K562 (cell line): ENCODE measurements at regions not wholly inside any gene's neighbourhood (a gene's known extent, or its start where the extent isn't known, plus 50 kb on each side); places are given as distances from the start of the nearest gene placed in this dataset.

Experiments used
- ATAC-seq: fragments of 200-7000 bp; cut with Tn5 transposase; 3 replicates; pipeline ENCODE4 v1.9.1; 2020; ENCODE audit warnings: moderate library complexity
- BruUV-seq: library from RNA; stranded (reverse); fragments of 400-500 nt; replicated peaks from 2 replicates; lab custom pipeline; 2021; lab: Mats Ljungman, UMichigan
- CTCF ChIA-PET: fragments of 300-600 bp; formaldehyde crosslinking; extraction: SDS; loops from one replicate; lab custom pipeline; 2021; ENCODE audit warnings: low intra/inter-chr PET ratio; lab: Yijun Ruan, JAX
- POLR2A ChIA-PET: fragments of 300-600, 350-650 bp; sonication (Branson Sonifier 250); formaldehyde crosslinking; extraction: SDS; loops from one replicate; lab custom pipeline; 2021; ENCODE audit warnings: antibody characterized with exemption, inconsistent platforms; lab: Yijun Ruan, JAX
- DNase-seq, 4 experiments: peaks; one replicate each; pipeline versions ENCODE4 v3.0.0 to v3.0.0-alpha.2; 2011 to 2018; ENCODE audit warnings: low spot score in 3 of 4, mixed read lengths in 3 of 4; ENCODE audit errors: extremely low read depth in 1 of 4
- FAIRE-seq: peaks from 2 replicates; lab custom pipeline; 2011; peaks lifted over from hg19 to GRCh38; lab: Jason Lieb, UNC
- H2AFZ ChIP-seq: 2 replicates; pipeline ENCODE4 v1.6.0; 2011; ENCODE audit warnings: low read depth, low read length, control low read depth, inconsistent platforms
- H3K27ac ChIP-seq: fragments of 200-600 bp; 3 replicates; pipeline ENCODE4 v1.8.0; 2011; ENCODE audit warnings: low read depth, mild to moderate bottlenecking, control low read depth, inconsistent platforms, low read length, moderate library complexity, mixed read lengths; ENCODE audit errors: extremely low read depth
- H3K27me3 ChIP-seq, 2 experiments: fragments of 300-600 bp in 1 of 2; 2 replicates in 1 of 2; 3 replicates in 1 of 2; pipeline versions ENCODE4 v1.6.0 to v1.8.0; 2011; ENCODE audit warnings: inconsistent platforms in 2 of 2, low read length in 2 of 2, mild to moderate bottlenecking in 1 of 2, mixed read lengths in 1 of 2, moderate library complexity in 1 of 2; ENCODE audit not compliant: control insufficient read depth in 2 of 2, insufficient read depth in 2 of 2
- H3K36me3 ChIP-seq: fragments of 300-600 bp; 3 replicates; pipeline ENCODE4 v1.8.0; 2011; ENCODE audit warnings: mild to moderate bottlenecking, low read length, inconsistent platforms; ENCODE audit not compliant: control insufficient read depth, insufficient read depth
- H3K4me1 ChIP-seq, 2 experiments: fragments of 200-600 bp in 1 of 2; replicated peaks in 1 of 2; 2 replicates in 1 of 2; 3 replicates in 1 of 2; pipeline versions ENCODE4 v1.5.1 to v1.8.0; 2011; ENCODE audit warnings: inconsistent platforms in 2 of 2, low read length in 2 of 2, mild to moderate bottlenecking in 1 of 2, mixed read lengths in 1 of 2, moderate library complexity in 1 of 2; ENCODE audit not compliant: control insufficient read depth in 2 of 2, insufficient read depth in 2 of 2
- H3K4me2 ChIP-seq: 2 replicates; pipeline ENCODE4 v1.6.1; 2011; ENCODE audit warnings: low read length, control low read depth, inconsistent platforms, mixed read lengths; ENCODE audit not compliant: insufficient read depth
- H3K4me3 ChIP-seq: fragments of 200-600 bp; sonication (generic), shearing (Covaris generic); 2 replicates; pipeline ENCODE4 v1.5.1; 2016; ENCODE audit warnings: control low read depth, inconsistent platforms
- H3K79me2 ChIP-seq: fragments of 200-600 bp; 3 replicates; pipeline ENCODE4 v1.8.0; 2011; ENCODE audit warnings: low read length, inconsistent platforms; ENCODE audit not compliant: control insufficient read depth, insufficient read depth
- H3K9ac ChIP-seq, 2 experiments: 2 replicates each; pipeline versions ENCODE4 v1.6.0 to v1.6.1; 2011; ENCODE audit warnings: low read depth in 2 of 2, low read length in 2 of 2, control low read depth in 1 of 2, inconsistent platforms in 1 of 2, mild to moderate bottlenecking in 1 of 2, mixed read lengths in 1 of 2; ENCODE audit not compliant: insufficient read depth in 1 of 2
- H3K9me1 ChIP-seq: one replicate; pipeline ENCODE4 v1.6.0; 2011; ENCODE audit warnings: inconsistent platforms, mild to moderate bottlenecking, low read length, moderate library complexity; ENCODE audit not compliant: control insufficient read depth, insufficient read depth
- H3K9me3 ChIP-seq: replicated peaks from 2 replicates; pipeline ENCODE4 v1.5.1; 2011; ENCODE audit warnings: low read depth, low read length, inconsistent platforms; ENCODE audit not compliant: control insufficient read depth, insufficient read depth
- H4K20me1 ChIP-seq: replicated peaks from 2 replicates; pipeline ENCODE4 v1.6.1; 2011; ENCODE audit warnings: low read length, inconsistent platforms, mixed read lengths; ENCODE audit not compliant: control insufficient read depth, insufficient read depth
- CTCF ChIP-seq, 3 experiments: IDR thresholded peaks in 2 of 3; conservative IDR thresholded peaks in 1 of 3; 2 replicates each; pipeline ENCODE4 v1.5.1; 2011 to 2012; ENCODE audit warnings: low read length in 3 of 3, mild to moderate bottlenecking in 3 of 3, control low read depth in 2 of 3, improper control_type of control experiment in 1 of 3, inconsistent platforms in 1 of 3, low read depth in 1 of 3, mixed read lengths in 1 of 3, moderate library complexity in 1 of 3; ENCODE audit not compliant: insufficient read depth in 2 of 3
- PHF20 ChIP-seq: fragments of 450-650 bp; IDR thresholded peaks from 2 replicates; pipeline ENCODE4 v1.6.1; 2018; ENCODE audit not compliant: partially characterized antibody
- RAD21 ChIP-seq, 2 experiments: fragments of 250-450 bp in 1 of 2; fragments of 450-650 bp in 1 of 2; sonication (Bioruptor Pico) in 1 of 2; formaldehyde crosslinking in 1 of 2; IDR thresholded peaks in 1 of 2; conservative IDR thresholded peaks in 1 of 2; 2 replicates each; pipeline versions ENCODE4 v1.4.0 to v1.8.0; 2020 to 2022; ENCODE audit warnings: mild to moderate bottlenecking in 2 of 2, moderate library complexity in 1 of 2
- REST ChIP-seq, 2 experiments: fragments of 450-650 bp; formaldehyde crosslinking in 1 of 2; IDR thresholded peaks; 2 replicates each; pipeline versions ENCODE4 v1.4.0 to v1.6.1; 2014 to 2020; ENCODE audit warnings: mild to moderate bottlenecking in 2 of 2, borderline replicate concordance in 1 of 2, low read depth in 1 of 2
- RFX1 ChIP-seq: fragments of 450-650 bp; IDR thresholded peaks from 2 replicates; pipeline ENCODE4 v1.6.1; 2016; ENCODE audit warnings: mild to moderate bottlenecking, moderate library complexity
- SMC3 ChIP-seq: conservative IDR thresholded peaks from 2 replicates; pipeline ENCODE4 v1.6.1; 2011; ENCODE audit warnings: low read depth, low read length, improper control_type of control experiment; ENCODE audit not compliant: insufficient read depth
- ZNF398 ChIP-seq: fragments of 250-450 bp; sonication (Bioruptor Pico); IDR thresholded peaks from 2 replicates; pipeline ENCODE4 v1.8.0; 2021; ENCODE audit warnings: moderate library complexity, mild to moderate bottlenecking, inconsistent platforms
- WGBS: fragments of 100-300 bp; shearing (Covaris generic); methylation state at CpG from one replicate; pipeline ENCODE4 v1.1.6; 2016; ENCODE audit warnings: low coverage, mixed read lengths; ENCODE audit not compliant: insufficient coverage; ENCODE audit errors: missing lambda C conversion rate; 5-methylcytosine and 5-hydroxymethylcytosine counted together
- in situ Hi-C: fragments of 300-500 bp; cut with MboI; formaldehyde crosslinking; loops from 4 replicates; pipeline ENCODE4 v1.15.0; 2018; ENCODE audit warnings: inconsistent platforms, mixed read lengths
- intact Hi-C: fragments of 100-400 bp; cut with micrococcal nuclease; formaldehyde crosslinking; loops from 2 replicates; pipeline ENCODE4 v1.14.2; 2022

DNA sequence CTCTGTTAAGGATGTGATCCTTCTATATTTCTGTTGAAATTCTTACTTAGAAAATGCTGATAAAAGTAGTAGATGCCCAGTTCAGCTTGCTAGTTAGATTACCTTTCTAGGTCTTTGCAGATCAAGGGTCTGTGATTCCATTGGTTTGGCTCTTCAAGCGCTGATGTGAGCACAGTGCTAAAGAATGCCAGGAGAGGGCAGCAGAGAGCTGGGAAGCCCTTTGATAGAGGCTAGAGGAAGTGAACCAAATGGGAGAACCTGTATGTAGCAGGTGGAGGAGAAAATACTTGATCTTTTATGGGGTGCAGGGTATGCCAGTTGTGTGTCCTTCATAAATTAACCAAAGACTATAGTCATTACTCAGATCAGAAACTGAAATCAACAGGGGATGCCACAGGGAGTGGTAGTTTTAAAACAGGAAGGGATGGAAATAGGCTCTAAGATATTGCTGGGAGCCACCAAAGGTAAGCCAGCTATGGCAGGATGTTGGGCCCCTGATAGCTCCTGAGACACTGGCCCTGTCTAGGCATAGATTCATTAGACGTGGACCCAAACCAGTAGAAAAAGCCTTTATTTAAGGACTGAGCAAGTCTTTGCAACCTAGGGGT, 677.4 kb downstream of the SQOR start:
- no peaks in the 10 kb centered on the region for H3K27me3 ChIP-seq
- DNase-seq: peak; percentile 33 to 56 (median 36)
- no peak overlapping the region for H3K4me3 ChIP-seq
- no peaks in the 10 kb centered on the region for H4K20me1 ChIP-seq
- no peaks in the 10 kb centered on the region for H3K79me2 ChIP-seq
- BruUV-seq: no TSS peak
- no peak overlapping the region for H3K4me2 ChIP-seq
- WGBS: 0% methylated on average over 2 of the region's 2 CpGs
- peak; percentile 58 for FAIRE-seq
- no peaks in the 10 kb centered on the region for H3K4me1 ChIP-seq
- H3K9me3 ChIP-seq: no peaks in the 10 kb centered on the region
- intact Hi-C loops (no loop called here), in situ Hi-C loops (no loop called here)
- H3K9ac ChIP-seq: no peak overlapping the region
- H3K9me1 ChIP-seq: no peaks in the 10 kb centered on the region
- ATAC-seq: peak; percentile 78
- no peak overlapping the region for H2AFZ ChIP-seq
- ChIA-PET CTCF (interaction anchor here (0.5 to 1.1 kb wide), 3 partner anchors 10 to 1676 kb away, joined by 3 to 4 read pairs (median 3); no protein-coding TSS in a partner anchor), POLR2A (no interaction called here)
- no peaks in the 10 kb centered on the region for H3K36me3 ChIP-seq
- H3K27ac ChIP-seq: no peak overlapping the region
- TF ChIP-seq ZNF398: no peak
- TF ChIP-seq CTCF (IDR thresholded peaks at IDR 0.05 in 2 of 3, conservative IDR thresholded peaks at IDR 0.05 in 1 of 3; ENCODE audit: insufficient read depth in 2 of 3, low read depth in 1 of 3, low read length in 3 of 3): peak; percentile 44 to 65 (median 57)
- no peak for TF ChIP-seq RFX1
- peak in 1 of 2 experiments; percentile 63; a peak in 3 of 4 replicates for TF ChIP-seq RAD21 (CRISPR knock-in tag; conservative IDR thresholded peaks at IDR 0.05 in 1 of 2, IDR thresholded peaks at IDR 0.05 in 1 of 2)
- TF ChIP-seq SMC3: peak; percentile 37; the same call in 1 of the 2 replicates
- no peak for TF ChIP-seq PHF20
- peak; percentile 33; the same call in 1 of the 2 replicates for TF ChIP-seq REST (IDR thresholded peaks at IDR 0.05; ENCODE audit: borderline replicate concordance)
- no peak for TF ChIP-seq REST (CRISPR knock-in tag; IDR thresholded peaks at IDR 0.05; ENCODE audit: low read depth)
